Endothelial cell of umbilical vein (primary cell): ENCODE measurements at regions not wholly inside any gene's neighbourhood (a gene's known extent, or its start where the extent isn't known, plus 50 kb on each side); places are given as distances from the start of the nearest gene placed in this dataset.

Experiments used
- BruUV-seq: library from RNA; stranded (reverse); fragments of 400-500 nt; replicated peaks from 2 replicates; lab custom pipeline; 2021; lab: Mats Ljungman, UMichigan
- CTCF ChIA-PET: fragments of 300-600, 350-600 bp; sonication (Branson Sonifier 250); formaldehyde crosslinking; loops from one replicate; lab custom pipeline; 2021; ENCODE audit warnings: antibody characterized with exemption, inconsistent platforms; lab: Charles Lee
- POLR2A ChIA-PET: fragments of 300-600, 350-600 bp; sonication (Branson Sonifier 250); formaldehyde crosslinking; loops from one replicate; lab custom pipeline; 2021; ENCODE audit warnings: antibody characterized with exemption, inconsistent platforms; lab: Charles Lee
- DNase-seq: peaks from one replicate; pipeline ENCODE4 v3.0.0-alpha.2; 2011; ENCODE audit warnings: low read depth, low spot score
- FAIRE-seq: peaks from 2 replicates; lab custom pipeline; 2011; peaks lifted over from hg19 to GRCh38; lab: Jason Lieb, UNC
- H2AFZ ChIP-seq: 2 replicates; pipeline ENCODE4 v1.6.0; 2012; ENCODE audit warnings: low read depth, low read length, control low read depth, inconsistent platforms
- H3K27ac ChIP-seq: 2 replicates; pipeline ENCODE4 v1.5.1; 2011; ENCODE audit warnings: low read depth, mild to moderate bottlenecking, control low read depth, low read length, moderate library complexity; ENCODE audit not compliant: insufficient read depth
- H3K27me3 ChIP-seq, 2 experiments: 2 replicates each; pipeline versions ENCODE4 v1.6.0 to v1.6.1; 2011; ENCODE audit warnings: low read length in 2 of 2, mixed read lengths in 1 of 2; ENCODE audit not compliant: control insufficient read depth in 2 of 2, insufficient read depth in 2 of 2
- H3K36me3 ChIP-seq, 2 experiments: 2 replicates in 1 of 2; 3 replicates in 1 of 2; pipeline ENCODE4 v1.5.1; 2011; ENCODE audit warnings: low read length in 2 of 2, mild to moderate bottlenecking in 1 of 2, moderate library complexity in 1 of 2; ENCODE audit not compliant: control insufficient read depth in 2 of 2, insufficient read depth in 2 of 2; ENCODE audit errors: extremely low read depth in 1 of 2
- H3K4me1 ChIP-seq: 3 replicates; pipeline ENCODE4 v1.5.1; 2011; ENCODE audit warnings: mild to moderate bottlenecking, low read length; ENCODE audit not compliant: control insufficient read depth, insufficient read depth; ENCODE audit errors: extremely low read depth
- H3K4me2 ChIP-seq: 2 replicates; pipeline ENCODE4 v1.6.1; 2011; ENCODE audit warnings: low read length, control low read depth, mixed read lengths; ENCODE audit not compliant: insufficient read depth
- H3K4me3 ChIP-seq, 3 experiments: fragments of 200-600 bp in 1 of 3; sonication (generic), shearing (Covaris generic) in 1 of 3; replicated peaks in 1 of 3; 2 replicates each; pipeline ENCODE4 v1.5.1; 2011 to 2016; ENCODE audit warnings: control low read depth in 3 of 3, low read length in 3 of 3, mild to moderate bottlenecking in 2 of 3, inconsistent platforms in 1 of 3, low read depth in 1 of 3, moderate library complexity in 1 of 3; ENCODE audit not compliant: insufficient read depth in 1 of 3
- H3K79me2 ChIP-seq: 2 replicates; pipeline ENCODE4 v1.6.0; 2012; ENCODE audit warnings: low read length, inconsistent platforms; ENCODE audit not compliant: control insufficient read depth, insufficient read depth
- H3K9ac ChIP-seq: replicated peaks from 2 replicates; pipeline ENCODE3; 2011; ENCODE audit warnings: low read length, control low read depth; ENCODE audit not compliant: insufficient read depth; ENCODE audit errors: extremely low read depth
- H3K9me1 ChIP-seq: replicated peaks from 3 replicates; pipeline ENCODE4 v1.6.0; 2011; ENCODE audit warnings: mild to moderate bottlenecking, low read length; ENCODE audit not compliant: control insufficient read depth, insufficient read depth; ENCODE audit errors: extremely low read depth
- H3K9me3 ChIP-seq: replicated peaks from 2 replicates; pipeline ENCODE4 v1.5.1; 2012; ENCODE audit warnings: low read length, inconsistent platforms; ENCODE audit not compliant: control insufficient read depth, insufficient read depth
- H4K20me1 ChIP-seq: replicated peaks from 2 replicates; pipeline ENCODE3; 2011; ENCODE audit warnings: mild to moderate bottlenecking, low read length; ENCODE audit not compliant: control insufficient read depth, insufficient read depth; ENCODE audit errors: extremely low read depth
- EZH2 ChIP-seq: IDR thresholded peaks from 2 replicates; pipeline ENCODE4 v1.6.1; 2012; ENCODE audit warnings: borderline replicate concordance, low read depth, mild to moderate bottlenecking, moderate library complexity, low read length, inconsistent platforms; ENCODE audit not compliant: severe bottlenecking
- GATA2 ChIP-seq: IDR thresholded peaks from 2 replicates; pipeline ENCODE4 v1.7.0; 2011; ENCODE audit warnings: low read depth, mild to moderate bottlenecking, moderate library complexity, mixed read lengths, low read length; ENCODE audit not compliant: insufficient read length, insufficient read depth
- JUN ChIP-seq: IDR thresholded peaks from 2 replicates; pipeline ENCODE4 v1.6.1; 2011; ENCODE audit warnings: borderline replicate concordance, low read depth; ENCODE audit not compliant: insufficient read length, insufficient read depth
- MYC ChIP-seq: IDR thresholded peaks from one replicate; pipeline ENCODE4 v1.6.1; 2011; ENCODE audit warnings: mild to moderate bottlenecking, low read depth, low read length
- POLR2AphosphoS5 ChIP-seq: IDR thresholded peaks from 2 replicates; pipeline ENCODE4 v1.6.1; 2012; ENCODE audit warnings: low read depth, mild to moderate bottlenecking, control low read depth, low read length, moderate library complexity; ENCODE audit not compliant: insufficient read depth
- dilution Hi-C: fragments of 300-500 bp; cut with MboI; formaldehyde crosslinking; loops from one replicate; pipeline ENCODE4 v1.15.0; 2019; ENCODE audit warnings: low sequenced_read_pairs; ENCODE audit not compliant: extremely low pct_ligation_motif_present
- intact Hi-C: fragments of 100-400 bp; cut with micrococcal nuclease; formaldehyde crosslinking; loops from one replicate; pipeline ENCODE4 v1.10.0; 2022
- TF ChIP-seq, protein P1 (sequence below), 2 donors: IDR thresholded peaks; 1 replicate in 1 of 2; 2 replicates in 1 of 2; pipeline ENCODE4 v1.5.1; 2011; ENCODE audit warnings: low read length in 2 of 2, mild to moderate bottlenecking in 2 of 2, moderate library complexity in 2 of 2, control low read depth in 1 of 2, inconsistent platforms in 1 of 2, low read depth in 1 of 2; ENCODE audit not compliant: insufficient read depth in 1 of 2; ENCODE audit errors: extremely low read depth in 1 of 2
- TF ChIP-seq, protein P2 (sequence below): IDR thresholded peaks from 2 replicates; pipeline ENCODE4 v1.6.1; 2011; ENCODE audit not compliant: insufficient read depth, insufficient read length

DNA sequence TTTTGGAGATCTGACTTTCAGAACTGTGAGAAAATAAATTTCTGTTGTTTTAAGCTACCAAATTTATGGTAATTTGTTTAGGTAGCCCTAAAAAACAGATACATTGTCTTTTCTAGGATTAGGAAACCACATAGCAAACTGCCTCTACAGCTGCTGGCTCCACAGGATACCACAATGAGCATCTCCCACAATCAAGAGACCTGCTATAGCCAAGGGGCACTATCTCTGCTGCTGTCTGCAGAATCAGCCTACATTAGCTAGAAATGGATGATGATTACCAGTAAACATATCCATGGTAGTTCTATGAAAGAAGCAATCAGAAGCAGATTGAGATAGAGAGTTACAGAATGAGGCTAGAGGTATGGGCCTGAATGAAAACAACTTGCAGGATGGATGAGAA lies 244.4 kb upstream of the NDST4 start:
- ChIA-PET CTCF (no interaction called here), POLR2A (no interaction called here)
- H3K4me1 ChIP-seq, result no peaks in the 10 kb centered on the region
- H3K36me3 ChIP-seq, result no peaks in the 10 kb centered on the region
- H3K79me2 ChIP-seq, result no peaks in the 10 kb centered on the region
- H3K27ac ChIP-seq, result no peak overlapping the region
- FAIRE-seq (no peak), DNase-seq (no peak)
- BruUV-seq, result no TSS peak
- H3K4me3 ChIP-seq, result no peak overlapping the region
- H3K9ac ChIP-seq, result no peak overlapping the region
- H2AFZ ChIP-seq, result no peak overlapping the region
- dilution Hi-C loops, result no loop called here
- no peak overlapping the region for H3K4me2 ChIP-seq
- no peak for TF ChIP-seq GATA2
- no peak for TF ChIP-seq EZH2
- no peak for TF ChIP-seq JUN
- TF ChIP-seq, protein P1, sequence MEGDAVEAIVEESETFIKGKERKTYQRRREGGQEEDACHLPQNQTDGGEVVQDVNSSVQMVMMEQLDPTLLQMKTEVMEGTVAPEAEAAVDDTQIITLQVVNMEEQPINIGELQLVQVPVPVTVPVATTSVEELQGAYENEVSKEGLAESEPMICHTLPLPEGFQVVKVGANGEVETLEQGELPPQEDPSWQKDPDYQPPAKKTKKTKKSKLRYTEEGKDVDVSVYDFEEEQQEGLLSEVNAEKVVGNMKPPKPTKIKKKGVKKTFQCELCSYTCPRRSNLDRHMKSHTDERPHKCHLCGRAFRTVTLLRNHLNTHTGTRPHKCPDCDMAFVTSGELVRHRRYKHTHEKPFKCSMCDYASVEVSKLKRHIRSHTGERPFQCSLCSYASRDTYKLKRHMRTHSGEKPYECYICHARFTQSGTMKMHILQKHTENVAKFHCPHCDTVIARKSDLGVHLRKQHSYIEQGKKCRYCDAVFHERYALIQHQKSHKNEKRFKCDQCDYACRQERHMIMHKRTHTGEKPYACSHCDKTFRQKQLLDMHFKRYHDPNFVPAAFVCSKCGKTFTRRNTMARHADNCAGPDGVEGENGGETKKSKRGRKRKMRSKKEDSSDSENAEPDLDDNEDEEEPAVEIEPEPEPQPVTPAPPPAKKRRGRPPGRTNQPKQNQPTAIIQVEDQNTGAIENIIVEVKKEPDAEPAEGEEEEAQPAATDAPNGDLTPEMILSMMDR (IDR thresholded peaks at IDR 0.05; ENCODE audit: extremely low read depth in 1 of 2, insufficient read depth in 1 of 2, low read depth in 1 of 2, low read length in 2 of 2), result no peak
- TF ChIP-seq MYC, result no peak
- TF ChIP-seq POLR2AphosphoS5, result no peak
- TF ChIP-seq, protein P2, sequence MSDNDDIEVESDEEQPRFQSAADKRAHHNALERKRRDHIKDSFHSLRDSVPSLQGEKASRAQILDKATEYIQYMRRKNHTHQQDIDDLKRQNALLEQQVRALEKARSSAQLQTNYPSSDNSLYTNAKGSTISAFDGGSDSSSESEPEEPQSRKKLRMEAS, result no peak
- H3K27me3 ChIP-seq, result no peaks in the 10 kb centered on the region
- peaks cover 6% of the 10 kb centered on the region for H3K9me3 ChIP-seq
- H4K20me1 ChIP-seq, result no peaks in the 10 kb centered on the region
- no peaks in the 10 kb centered on the region for H3K9me1 ChIP-seq
- intact Hi-C loops, result no loop called here
